Calu3 (cell line): ENCODE measurements at regions not wholly inside any gene's neighbourhood (a gene's known extent, or its start where the extent isn't known, plus 50 kb on each side); places are given as distances from the start of the nearest gene placed in this dataset.

Experiments used
- BruUV-seq: library from RNA; stranded (reverse); fragments of 400-500 nt; replicated peaks from 2 replicates; lab custom pipeline; 2021; lab: Mats Ljungman, UMichigan
- CTCF ChIA-PET: fragments of 300-600 bp; sonication (Branson Sonifier 250); formaldehyde crosslinking; loops from one replicate; lab custom pipeline; 2022; ENCODE audit warnings: antibody characterized with exemption; lab: Charles Lee
- DNase-seq: peaks from one replicate; pipeline ENCODE4 v3.0.0; 2022
- H3K27ac Mint-ChIP-seq: one replicate; pipeline ENCODE4 v1.8.0; 2022; ENCODE audit warnings: mixed read lengths; ENCODE audit not compliant: unreplicated experiment
- H3K27me3 Mint-ChIP-seq: one replicate; pipeline ENCODE4 v1.8.0; 2022; ENCODE audit warnings: mixed read lengths; ENCODE audit not compliant: unreplicated experiment
- H3K36me3 Mint-ChIP-seq: one replicate; pipeline ENCODE4 v1.8.0; 2022; ENCODE audit warnings: mild to moderate bottlenecking, moderate library complexity, mixed read lengths; ENCODE audit not compliant: insufficient read depth, unreplicated experiment
- H3K4me1 Mint-ChIP-seq: one replicate; pipeline ENCODE4 v1.8.0; 2022; ENCODE audit warnings: mild to moderate bottlenecking, low read depth, mixed read lengths; ENCODE audit not compliant: unreplicated experiment
- H3K4me3 Mint-ChIP-seq: one replicate; pipeline ENCODE4 v1.8.0; 2022; ENCODE audit warnings: mild to moderate bottlenecking, low read depth, moderate library complexity, mixed read lengths; ENCODE audit not compliant: unreplicated experiment
- H3K9me3 Mint-ChIP-seq: one replicate; pipeline ENCODE4 v1.8.0; 2022; ENCODE audit warnings: low read depth, mixed read lengths; ENCODE audit not compliant: unreplicated experiment
- intact Hi-C: fragments of 100-400 bp; cut with micrococcal nuclease; formaldehyde crosslinking; loops from one replicate; pipeline ENCODE4 v1.10.0; 2022; ENCODE audit not compliant: unreplicated experiment
- TF ChIP-seq, protein P1 (sequence below): fragments of 200-600 bp; IDR thresholded peaks from one replicate; pipeline ENCODE4 v1.8.0; 2022; ENCODE audit warnings: antibody characterized with exemption; ENCODE audit not compliant: unreplicated experiment

DNA sequence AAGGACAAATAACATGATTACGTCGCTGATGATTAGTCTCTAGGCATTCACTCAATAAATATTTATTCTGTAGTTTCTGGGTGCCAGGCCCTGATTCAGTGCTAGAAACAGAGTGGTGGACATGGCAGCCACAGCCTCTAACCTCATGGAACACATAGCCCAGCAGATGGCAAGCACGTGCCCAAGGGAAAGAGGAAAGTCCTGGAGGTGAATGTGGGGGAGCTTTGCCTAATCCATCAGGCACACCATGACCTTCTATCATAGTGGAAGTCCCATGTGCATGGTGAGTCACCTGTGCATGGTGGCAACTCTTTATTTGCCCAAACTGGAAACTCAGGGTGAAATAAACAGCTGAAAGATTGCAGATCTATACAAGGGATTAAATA, 143.0 kb upstream of the TNFAIP3 start:
- H3K4me3 Mint-ChIP-seq, result no peak overlapping the region
- no peak overlapping the region for H3K27ac Mint-ChIP-seq
- no TSS peak for BruUV-seq
- TF ChIP-seq, protein P1, sequence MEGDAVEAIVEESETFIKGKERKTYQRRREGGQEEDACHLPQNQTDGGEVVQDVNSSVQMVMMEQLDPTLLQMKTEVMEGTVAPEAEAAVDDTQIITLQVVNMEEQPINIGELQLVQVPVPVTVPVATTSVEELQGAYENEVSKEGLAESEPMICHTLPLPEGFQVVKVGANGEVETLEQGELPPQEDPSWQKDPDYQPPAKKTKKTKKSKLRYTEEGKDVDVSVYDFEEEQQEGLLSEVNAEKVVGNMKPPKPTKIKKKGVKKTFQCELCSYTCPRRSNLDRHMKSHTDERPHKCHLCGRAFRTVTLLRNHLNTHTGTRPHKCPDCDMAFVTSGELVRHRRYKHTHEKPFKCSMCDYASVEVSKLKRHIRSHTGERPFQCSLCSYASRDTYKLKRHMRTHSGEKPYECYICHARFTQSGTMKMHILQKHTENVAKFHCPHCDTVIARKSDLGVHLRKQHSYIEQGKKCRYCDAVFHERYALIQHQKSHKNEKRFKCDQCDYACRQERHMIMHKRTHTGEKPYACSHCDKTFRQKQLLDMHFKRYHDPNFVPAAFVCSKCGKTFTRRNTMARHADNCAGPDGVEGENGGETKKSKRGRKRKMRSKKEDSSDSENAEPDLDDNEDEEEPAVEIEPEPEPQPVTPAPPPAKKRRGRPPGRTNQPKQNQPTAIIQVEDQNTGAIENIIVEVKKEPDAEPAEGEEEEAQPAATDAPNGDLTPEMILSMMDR, result no peak
- no peaks in the 10 kb centered on the region for H3K36me3 Mint-ChIP-seq
- DNase-seq, result no peak
- H3K27me3 Mint-ChIP-seq, result no peaks in the 10 kb centered on the region
- peaks cover 19% of the 10 kb centered on the region for H3K4me1 Mint-ChIP-seq
- no peaks in the 10 kb centered on the region for H3K9me3 Mint-ChIP-seq
- intact Hi-C loops, result loop anchor here (5.0 kb wide), 1 partner anchor 143 kb away; the partner anchor contains the start of gene TNFAIP3
- CTCF ChIA-PET, result no interaction called here

- H3K27ac Mint-ChIP-seq, result no peak overlapping the region
- no TSS peak for BruUV-seq
- no peaks in the 10 kb centered on the region for H3K36me3 Mint-ChIP-seq
- intact Hi-C loops, result loop anchor here (5.0 kb wide), 1 partner anchor 143 kb away; the partner anchor contains the start of gene TNFAIP3
- DNase-seq, result no peak
- H3K9me3 Mint-ChIP-seq, result no peaks in the 10 kb centered on the region
- TF ChIP-seq, protein P1, result no peak
- no peak overlapping the region for H3K4me3 Mint-ChIP-seq
- H3K27me3 Mint-ChIP-seq, result no peaks in the 10 kb centered on the region
- peaks cover 19% of the 10 kb centered on the region for H3K4me1 Mint-ChIP-seq
- CTCF ChIA-PET, result no interaction called here
Observed at GRCh38 chr6:137724495-137725211, 142.4 kb upstream of the TNFAIP3 start.

DNA sequence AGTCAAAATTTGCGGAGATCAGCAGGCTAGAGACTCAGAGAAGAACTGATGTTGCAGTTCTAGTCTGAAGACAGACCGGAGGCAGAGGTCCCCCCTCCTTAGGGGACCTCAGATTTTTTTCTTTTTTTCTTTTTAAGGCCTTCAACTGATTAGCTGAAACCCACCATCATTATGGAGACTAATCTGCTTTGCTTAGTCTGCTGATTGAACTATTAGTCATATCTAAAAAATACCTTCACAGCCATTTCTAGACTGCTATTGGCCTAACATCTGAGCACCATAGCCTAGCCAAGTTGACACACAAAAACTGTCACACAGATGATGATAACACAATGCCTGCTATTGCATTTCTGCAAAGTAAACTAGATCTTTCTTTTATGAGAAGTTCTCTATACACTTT, 141.1 kb upstream of the TNFAIP3 start:
- Mint-ChIP-seq H3K36me3 (no peaks in the 10 kb centered on the region), H3K9me3 (no peaks in the 10 kb centered on the region), H3K4me3 (no peak overlapping the region), H3K27ac (no peak overlapping the region), H3K4me1 (peaks cover 19% of the 10 kb centered on the region), H3K27me3 (no peaks in the 10 kb centered on the region)
- intact Hi-C loops, result no loop called here
- BruUV-seq, result no TSS peak
- CTCF ChIA-PET, result no interaction called here
- DNase-seq, result no peak
- TF ChIP-seq, protein P1, result no peak

DNA sequence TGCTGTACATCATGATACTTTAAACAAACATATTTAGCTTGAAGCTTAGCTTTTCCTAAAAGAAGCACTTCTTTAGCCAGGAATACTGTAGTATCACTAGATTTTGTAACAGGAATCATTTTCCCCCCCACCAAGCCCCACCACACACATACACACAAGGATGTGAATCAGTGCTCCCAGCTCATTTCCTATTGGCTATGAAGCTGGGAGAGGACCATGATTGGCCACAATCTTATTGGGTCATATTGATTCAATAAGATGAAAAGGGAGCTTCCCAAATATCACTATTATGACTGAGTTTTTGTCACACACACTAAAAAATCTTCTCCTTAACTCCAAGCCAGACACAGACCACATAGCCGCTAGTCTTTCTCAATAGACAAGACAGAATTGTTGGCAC, 140.5 kb upstream of the TNFAIP3 start:
- no TSS peak for BruUV-seq
- CTCF ChIA-PET, result no interaction called here
- H3K27me3 Mint-ChIP-seq, result no peaks in the 10 kb centered on the region
- no peak for DNase-seq
- H3K4me1 Mint-ChIP-seq, result peaks cover 19% of the 10 kb centered on the region
- H3K27ac Mint-ChIP-seq, result no peak overlapping the region
- H3K9me3 Mint-ChIP-seq, result no peaks in the 10 kb centered on the region
- no peaks in the 10 kb centered on the region for H3K36me3 Mint-ChIP-seq
- intact Hi-C loops, result no loop called here
- no peak overlapping the region for H3K4me3 Mint-ChIP-seq
- TF ChIP-seq, protein P1, result no peak
